Neural cell (in vitro differentiated cells): ENCODE measurements at regions not wholly inside any gene's neighbourhood (a gene's known extent, or its start where the extent isn't known, plus 50 kb on each side); places are given as distances from the start of the nearest gene placed in this dataset.

Source experiments
- CTCF ChIP-seq: fragments of 450-650 bp; IDR thresholded peaks from 2 replicates; pipeline ENCODE4 v1.5.1; 2014; ENCODE audit warnings: antibody characterized with exemption, mild to moderate bottlenecking, moderate library complexity; ENCODE audit not compliant: poor library complexity, severe bottlenecking
- EP300 ChIP-seq: fragments of 450-650 bp; conservative IDR thresholded peaks from 2 replicates; pipeline ENCODE4 v1.6.1; 2014; ENCODE audit warnings: antibody characterized with exemption, mild to moderate bottlenecking, moderate library complexity; ENCODE audit not compliant: poor library complexity, severe bottlenecking
- EZH2 ChIP-seq: fragments of 200-600, 300-800 bp; shearing (Covaris generic), sonication (generic); IDR thresholded peaks from 2 replicates; pipeline ENCODE4 v1.6.1; 2014; ENCODE audit warnings: antibody characterized with exemption, low read length, borderline replicate concordance, mild to moderate bottlenecking; ENCODE audit not compliant: insufficient read depth, poor library complexity, severe bottlenecking

GRCh38 chr7:96530786-96531185 lies 178.9 kb downstream of the SEM1 start:
- TF ChIP-seq EP300 (no peak), CTCF (no peak), EZH2 (no peak)
